Neural cell (in vitro differentiated cells): ENCODE measurements at regions not wholly inside any gene's neighbourhood (a gene's known extent, or its start where the extent isn't known, plus 50 kb on each side); places are given as distances from the start of the nearest gene placed in this dataset.

Source experiments
- H2AFZ ChIP-seq: fragments of 200-600, 300-800 bp; sonication (generic), shearing (Covaris generic); 2 replicates; pipeline ENCODE4 v1.6.0; 2014; ENCODE audit warnings: low read depth, mild to moderate bottlenecking, antibody characterized with exemption, low read length, moderate library complexity
- H3F3A ChIP-seq: fragments of 200-600 bp; shearing (Covaris generic); 2 replicates; pipeline ENCODE4 v1.6.1; 2016; ENCODE audit warnings: mild to moderate bottlenecking, moderate library complexity, mixed read lengths, antibody characterized with exemption, low read length; ENCODE audit not compliant: insufficient read depth, poor library complexity, severe bottlenecking
- H3K27ac ChIP-seq: fragments of 200-600, 300-800 bp; sonication (generic), shearing (Covaris generic); 2 replicates; pipeline ENCODE4 v1.5.1; 2014; ENCODE audit warnings: mild to moderate bottlenecking, low read length, moderate library complexity
- H3K27me3 ChIP-seq: fragments of 300-800, 200-600 bp; sonication (generic), shearing (Covaris generic); 2 replicates; pipeline ENCODE4 v1.6.0; 2014; ENCODE audit warnings: mild to moderate bottlenecking, low read depth, low read length, moderate library complexity; ENCODE audit not compliant: insufficient read depth
- H3K36me3 ChIP-seq: fragments of 300-800, 200-600 bp; sonication (generic), shearing (Covaris generic); 2 replicates; pipeline ENCODE4 v1.5.1; 2014; ENCODE audit warnings: mild to moderate bottlenecking, antibody characterized with exemption, low read length, moderate library complexity; ENCODE audit not compliant: insufficient read depth
- H3K4me2 ChIP-seq: fragments of 300-800, 200-600 bp; sonication (generic), shearing (Covaris generic); 2 replicates; pipeline ENCODE4 v1.6.0; 2014; ENCODE audit warnings: mild to moderate bottlenecking, low read length
- H3K4me3 ChIP-seq: fragments of 300-800, 200-600 bp; sonication (generic), shearing (Covaris generic); 2 replicates; pipeline ENCODE4 v1.5.1; 2014; ENCODE audit warnings: mild to moderate bottlenecking, low read length, moderate library complexity
- H3K79me2 ChIP-seq: fragments of 200-600 bp; shearing (Covaris generic); replicated peaks from 2 replicates; pipeline ENCODE4 v1.6.0; 2014; ENCODE audit warnings: mild to moderate bottlenecking, low read length, moderate library complexity; ENCODE audit not compliant: insufficient read depth
- H3K9ac ChIP-seq: fragments of 300-800, 200-600 bp; sonication (generic), shearing (Covaris generic); 2 replicates; pipeline ENCODE4 v1.6.1; 2016; ENCODE audit warnings: mild to moderate bottlenecking, low read length, mixed read lengths
- H3K9me2 ChIP-seq: fragments of 200-600 bp; shearing (Covaris generic); 2 replicates; pipeline ENCODE4 v1.6.1; 2016; ENCODE audit warnings: mild to moderate bottlenecking, low read length, mixed read lengths; ENCODE audit not compliant: insufficient read depth
- H3K9me3 ChIP-seq: fragments of 200-600, 300-800 bp; sonication (generic), shearing (Covaris generic); 2 replicates; pipeline ENCODE4 v1.6.1; 2016; ENCODE audit warnings: mild to moderate bottlenecking, mixed run types, low read length, moderate library complexity, mixed read lengths
- H4K20me1 ChIP-seq: fragments of 200-600 bp; shearing (Covaris generic); 2 replicates; pipeline ENCODE4 v1.6.1; 2016; ENCODE audit warnings: mild to moderate bottlenecking, mixed run types; ENCODE audit not compliant: insufficient read depth
- CTCF ChIP-seq: fragments of 450-650 bp; IDR thresholded peaks from 2 replicates; pipeline ENCODE4 v1.5.1; 2014; ENCODE audit warnings: antibody characterized with exemption, mild to moderate bottlenecking, moderate library complexity; ENCODE audit not compliant: poor library complexity, severe bottlenecking
- EP300 ChIP-seq: fragments of 450-650 bp; conservative IDR thresholded peaks from 2 replicates; pipeline ENCODE4 v1.6.1; 2014; ENCODE audit warnings: antibody characterized with exemption, mild to moderate bottlenecking, moderate library complexity; ENCODE audit not compliant: poor library complexity, severe bottlenecking
- EZH2 ChIP-seq: fragments of 200-600, 300-800 bp; shearing (Covaris generic), sonication (generic); IDR thresholded peaks from 2 replicates; pipeline ENCODE4 v1.6.1; 2014; ENCODE audit warnings: antibody characterized with exemption, low read length, borderline replicate concordance, mild to moderate bottlenecking; ENCODE audit not compliant: insufficient read depth, poor library complexity, severe bottlenecking
- MXI1 ChIP-seq: fragments of 450-650 bp; conservative IDR thresholded peaks from 2 replicates; pipeline ENCODE4 v1.6.1; 2014; ENCODE audit warnings: antibody characterized with exemption, mild to moderate bottlenecking; ENCODE audit not compliant: poor library complexity, severe bottlenecking
- POLR2AphosphoS5 ChIP-seq: IDR thresholded peaks from 2 replicates; pipeline ENCODE4 v1.6.1; 2012
- RAD21 ChIP-seq: fragments of 450-650 bp; conservative IDR thresholded peaks from 2 replicates; pipeline ENCODE4 v1.6.1; 2014; ENCODE audit warnings: antibody characterized with exemption, mild to moderate bottlenecking, moderate library complexity
- REST ChIP-seq: IDR thresholded peaks from 2 replicates; pipeline ENCODE4 v1.6.1; 2012; ENCODE audit warnings: borderline replicate concordance
- SMC3 ChIP-seq: fragments of 450-650 bp; conservative IDR thresholded peaks from 2 replicates; pipeline ENCODE4 v1.6.1; 2014; ENCODE audit warnings: antibody characterized with exemption, mild to moderate bottlenecking, moderate library complexity; ENCODE audit not compliant: poor library complexity
- TAF1 ChIP-seq: IDR thresholded peaks from 2 replicates; pipeline ENCODE4 v1.6.1; 2012; ENCODE audit warnings: low read depth

- no peaks in the 10 kb centered on the region for H3K36me3 ChIP-seq
- no peaks in the 10 kb centered on the region for H3K9me2 ChIP-seq
- no peaks in the 10 kb centered on the region for H3K9me3 ChIP-seq
- no peaks in the 10 kb centered on the region for H4K20me1 ChIP-seq
- H3K4me3 ChIP-seq = no peak overlapping the region
- H3K4me2 ChIP-seq = no peak overlapping the region
- no peak overlapping the region for H3K9ac ChIP-seq
- H2AFZ ChIP-seq = no peak overlapping the region
- no peaks in the 10 kb centered on the region for H3K79me2 ChIP-seq
- no peaks in the 10 kb centered on the region for H3F3A ChIP-seq
- no peak overlapping the region for H3K27ac ChIP-seq
- no peak for TF ChIP-seq CTCF
- no peak for TF ChIP-seq TAF1
- TF ChIP-seq RAD21 = no peak
- TF ChIP-seq EP300 = no peak
- no peak for TF ChIP-seq POLR2AphosphoS5
- TF ChIP-seq SMC3 = no peak
- no peak for TF ChIP-seq EZH2
- no peak for TF ChIP-seq REST
- TF ChIP-seq MXI1 = no peak
- H3K27me3 ChIP-seq = no peaks in the 10 kb centered on the region
These were observed 120.4 kb upstream of the IRX6 start for GRCh38 chr16:55203570-55203969.

- H3K9me2 ChIP-seq = no peaks in the 10 kb centered on the region
- H3F3A ChIP-seq = no peaks in the 10 kb centered on the region
- H3K9me3 ChIP-seq = no peaks in the 10 kb centered on the region
- no peak overlapping the region for H3K4me2 ChIP-seq
- H3K79me2 ChIP-seq = no peaks in the 10 kb centered on the region
- no peaks in the 10 kb centered on the region for H3K36me3 ChIP-seq
- H3K27ac ChIP-seq = no peak overlapping the region
- H4K20me1 ChIP-seq = no peaks in the 10 kb centered on the region
- H3K4me3 ChIP-seq = no peak overlapping the region
- no peak overlapping the region for H3K9ac ChIP-seq
- no peaks in the 10 kb centered on the region for H3K27me3 ChIP-seq
- no peak overlapping the region for H2AFZ ChIP-seq
- TF ChIP-seq SMC3 = no peak
- no peak for TF ChIP-seq EP300
- TF ChIP-seq EZH2 = no peak
- TF ChIP-seq RAD21 = no peak
- TF ChIP-seq REST = no peak
- TF ChIP-seq CTCF = no peak
- TF ChIP-seq POLR2AphosphoS5 = no peak
- TF ChIP-seq MXI1 = no peak
- TF ChIP-seq TAF1 = no peak
These were observed 119.9 kb upstream of the IRX6 start for GRCh38 chr16:55204069-55204468.
